SK-N-SH (cell line): ENCODE measurements at regions not wholly inside any gene's neighbourhood (a gene's known extent, or its start where the extent isn't known, plus 50 kb on each side); places are given as distances from the start of the nearest gene placed in this dataset.

Experiments
- GATA2 ChIP-seq: sonication (generic); formaldehyde crosslinking; IDR thresholded peaks from 2 replicates; pipeline ENCODE4 v1.5.0; 2020; ENCODE audit warnings: mild to moderate bottlenecking, missing genetic modification reagents
- JUND ChIP-seq: IDR thresholded peaks from 2 replicates; pipeline ENCODE4 v1.4.0; 2012
- NRF1 ChIP-seq: IDR thresholded peaks from 2 replicates; pipeline ENCODE4 v1.6.1; 2012; ENCODE audit warnings: low read depth, mild to moderate bottlenecking, low read length
- TEAD4 ChIP-seq: IDR thresholded peaks from 2 replicates; pipeline ENCODE4 v1.4.0; 2012; ENCODE audit warnings: mild to moderate bottlenecking, borderline replicate concordance; ENCODE audit not compliant: insufficient read depth
- TF ChIP-seq, protein P1 (sequence below): fragments of 200-600 bp; sonication (generic); IDR thresholded peaks from 2 replicates; pipeline ENCODE4 v1.6.1; 2017; ENCODE audit warnings: antibody characterized with exemption, mild to moderate bottlenecking, moderate library complexity

DNA sequence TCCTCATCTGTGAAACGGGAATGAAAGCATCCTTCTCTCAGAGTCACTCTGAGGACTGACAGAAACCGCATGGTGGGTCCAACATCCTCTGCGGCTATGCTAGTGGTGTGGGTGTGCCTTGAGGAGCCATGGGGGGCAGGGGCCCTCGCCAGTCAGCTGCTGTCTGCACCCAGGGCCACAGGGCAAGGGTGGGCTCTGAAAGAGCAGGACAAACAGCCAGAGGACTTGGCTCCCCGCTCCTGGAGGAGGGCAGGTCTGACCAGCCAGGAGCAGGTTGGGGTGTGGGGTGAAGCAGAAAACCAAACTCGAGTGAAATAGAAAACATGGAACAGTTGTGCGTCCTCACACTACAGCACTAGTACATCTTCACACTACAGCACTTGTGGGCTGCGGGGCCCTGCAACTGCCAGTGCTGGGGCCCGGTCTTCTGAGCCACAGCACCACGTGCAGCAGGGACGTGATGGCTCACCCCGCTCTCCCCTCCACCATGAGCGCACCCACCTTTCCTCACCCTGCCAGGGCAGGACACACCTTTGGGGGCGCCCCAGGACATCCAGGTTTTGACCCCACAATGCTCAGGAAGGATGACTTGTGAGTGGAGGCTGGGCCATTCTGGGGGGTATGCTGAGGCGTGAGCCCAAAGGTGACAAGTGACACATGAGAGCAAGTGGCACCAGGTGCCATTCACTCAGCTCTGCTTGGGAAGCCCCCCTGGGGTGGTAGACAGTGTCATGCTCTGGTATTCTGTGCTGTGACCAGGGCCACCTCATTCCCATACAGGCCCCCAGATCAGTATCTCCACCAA lies 96.1 kb upstream of the RET start:
- TF ChIP-seq, protein P1, sequence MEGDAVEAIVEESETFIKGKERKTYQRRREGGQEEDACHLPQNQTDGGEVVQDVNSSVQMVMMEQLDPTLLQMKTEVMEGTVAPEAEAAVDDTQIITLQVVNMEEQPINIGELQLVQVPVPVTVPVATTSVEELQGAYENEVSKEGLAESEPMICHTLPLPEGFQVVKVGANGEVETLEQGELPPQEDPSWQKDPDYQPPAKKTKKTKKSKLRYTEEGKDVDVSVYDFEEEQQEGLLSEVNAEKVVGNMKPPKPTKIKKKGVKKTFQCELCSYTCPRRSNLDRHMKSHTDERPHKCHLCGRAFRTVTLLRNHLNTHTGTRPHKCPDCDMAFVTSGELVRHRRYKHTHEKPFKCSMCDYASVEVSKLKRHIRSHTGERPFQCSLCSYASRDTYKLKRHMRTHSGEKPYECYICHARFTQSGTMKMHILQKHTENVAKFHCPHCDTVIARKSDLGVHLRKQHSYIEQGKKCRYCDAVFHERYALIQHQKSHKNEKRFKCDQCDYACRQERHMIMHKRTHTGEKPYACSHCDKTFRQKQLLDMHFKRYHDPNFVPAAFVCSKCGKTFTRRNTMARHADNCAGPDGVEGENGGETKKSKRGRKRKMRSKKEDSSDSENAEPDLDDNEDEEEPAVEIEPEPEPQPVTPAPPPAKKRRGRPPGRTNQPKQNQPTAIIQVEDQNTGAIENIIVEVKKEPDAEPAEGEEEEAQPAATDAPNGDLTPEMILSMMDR, result no peak
- TF ChIP-seq JUND (no peak), GATA2 (no peak), TEAD4 (no peak), NRF1 (no peak)
